Keratinocyte (primary cell): ENCODE measurements at regions not wholly inside any gene's neighbourhood (a gene's known extent, or its start where the extent isn't known, plus 50 kb on each side); places are given as distances from the start of the nearest gene placed in this dataset.

ENCODE experiments used
- DNase-seq: peaks from one replicate; pipeline ENCODE4 v3.0.0-alpha.2; 2011; ENCODE audit warnings: low read depth, missing footprints, low spot score
- FAIRE-seq: peaks from 2 replicates; lab custom pipeline; 2011; peaks lifted over from hg19 to GRCh38; lab: Jason Lieb, UNC
- H2AFZ ChIP-seq: 2 replicates; pipeline ENCODE4 v1.6.0; 2012; ENCODE audit warnings: low read length, control low read depth, inconsistent platforms; ENCODE audit not compliant: control insufficient read depth
- H3K27ac ChIP-seq: 2 replicates; pipeline ENCODE4 v1.5.1; 2011; ENCODE audit warnings: low read length; ENCODE audit not compliant: control insufficient read depth, insufficient read depth
- H3K27me3 ChIP-seq: 3 replicates; pipeline ENCODE4 v1.6.0; 2011; ENCODE audit warnings: low read length; ENCODE audit not compliant: control insufficient read depth, insufficient read depth; ENCODE audit errors: extremely low read depth
- H3K36me3 ChIP-seq, 2 experiments: 2 replicates in 1 of 2; 3 replicates in 1 of 2; pipeline ENCODE4 v1.5.1; 2011; ENCODE audit warnings: low read length in 2 of 2, mild to moderate bottlenecking in 1 of 2; ENCODE audit not compliant: control insufficient read depth in 2 of 2, insufficient read depth in 2 of 2; ENCODE audit errors: extremely low read depth in 1 of 2
- H3K4me1 ChIP-seq: 3 replicates; pipeline ENCODE4 v1.5.1; 2011; ENCODE audit warnings: low read length; ENCODE audit not compliant: control insufficient read depth, insufficient read depth; ENCODE audit errors: extremely low read depth
- H3K4me2 ChIP-seq: 3 replicates; pipeline ENCODE4 v1.6.0; 2011; ENCODE audit warnings: low read depth, low read length; ENCODE audit not compliant: control insufficient read depth, insufficient read depth; ENCODE audit errors: extremely low read depth
- H3K4me3 ChIP-seq, 3 experiments: fragments of 200-600 bp in 1 of 3; sonication (generic) in 1 of 3; 2 replicates in 2 of 3; 3 replicates in 1 of 3; pipeline ENCODE4 v1.5.1; 2011 to 2016; ENCODE audit warnings: low read length in 3 of 3, mild to moderate bottlenecking in 3 of 3, control low read depth in 2 of 3, inconsistent platforms in 1 of 3, low read depth in 1 of 3, mixed read lengths in 1 of 3, mixed run types in 1 of 3, moderate library complexity in 1 of 3; ENCODE audit not compliant: control insufficient read depth in 2 of 3, insufficient read depth in 2 of 3; ENCODE audit errors: extremely low read depth in 1 of 3
- H3K79me2 ChIP-seq: 2 replicates; pipeline ENCODE4 v1.6.0; 2012; ENCODE audit warnings: low read length; ENCODE audit not compliant: control insufficient read depth, insufficient read depth
- H3K9ac ChIP-seq: 3 replicates; pipeline ENCODE4 v1.6.0; 2011; ENCODE audit warnings: low read length; ENCODE audit not compliant: control insufficient read depth, insufficient read depth; ENCODE audit errors: extremely low read depth
- H3K9me1 ChIP-seq: 3 replicates; pipeline ENCODE4 v1.6.0; 2011; ENCODE audit warnings: low read length; ENCODE audit not compliant: control insufficient read depth, insufficient read depth; ENCODE audit errors: extremely low read depth
- H3K9me3 ChIP-seq: 2 replicates; pipeline ENCODE4 v1.5.1; 2012; ENCODE audit warnings: low read depth, low read length; ENCODE audit not compliant: control insufficient read depth
- H4K20me1 ChIP-seq: 3 replicates; pipeline ENCODE4 v1.6.0; 2011; ENCODE audit warnings: low read length; ENCODE audit not compliant: control insufficient read depth, insufficient read depth; ENCODE audit errors: extremely low read depth
- EZH2 ChIP-seq: IDR thresholded peaks from one replicate; pipeline ENCODE4 v1.6.1; 2012; ENCODE audit warnings: inconsistent platforms, mild to moderate bottlenecking, low read length, moderate library complexity
- dilution Hi-C: fragments of 300-500 bp; cut with MboI; formaldehyde crosslinking; loops from one replicate; pipeline ENCODE4 v1.7.0; 2020; ENCODE audit warnings: low sequenced_read_pairs; ENCODE audit not compliant: extremely low pct_ligation_motif_present
- TF ChIP-seq, protein P1 (sequence below), 3 experiments: IDR thresholded peaks in 1 of 3; conservative IDR thresholded peaks in 1 of 3; optimal IDR thresholded peaks in 1 of 3; 2 replicates in 2 of 3; 3 replicates in 1 of 3; pipeline versions ENCODE3 to v1.5.1; 2011; ENCODE audit warnings: low read length in 3 of 3, mild to moderate bottlenecking in 3 of 3, moderate library complexity in 2 of 3, control low read depth in 1 of 3, inconsistent platforms in 1 of 3; ENCODE audit not compliant: insufficient read depth in 2 of 3; ENCODE audit errors: extremely low read depth in 1 of 3

DNA sequence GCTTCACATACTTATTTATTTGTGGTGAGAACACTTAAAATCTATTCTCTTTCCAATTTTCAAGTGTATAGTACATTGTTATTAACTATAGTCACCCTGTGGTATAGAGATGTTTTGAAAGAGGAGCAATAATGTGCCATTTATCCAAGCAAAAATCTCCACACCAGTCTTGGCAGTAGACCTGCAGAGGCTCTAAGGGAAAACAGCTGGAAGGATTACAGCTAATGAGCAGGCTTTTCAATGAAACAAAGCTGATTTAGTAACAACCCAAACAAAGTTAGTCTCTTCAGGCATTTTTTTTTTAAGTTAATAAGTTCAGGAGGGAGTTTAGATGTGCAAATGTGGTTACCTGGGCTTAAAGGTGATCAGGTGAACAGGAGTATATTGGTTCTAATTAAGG, 101.9 kb downstream of the EVX1 start:
- peaks cover 3% of the 10 kb centered on the region for H3K27me3 ChIP-seq
- H3K36me3 ChIP-seq = no peaks in the 10 kb centered on the region
- no peak for DNase-seq
- dilution Hi-C loops = no loop called here
- no peaks in the 10 kb centered on the region for H3K9me1 ChIP-seq
- H3K4me1 ChIP-seq = no peaks in the 10 kb centered on the region
- H2AFZ ChIP-seq = no peak overlapping the region
- no peaks in the 10 kb centered on the region for H3K79me2 ChIP-seq
- H3K9ac ChIP-seq = no peak overlapping the region
- H3K27ac ChIP-seq = no peak overlapping the region
- H3K9me3 ChIP-seq = no peaks in the 10 kb centered on the region
- no peaks in the 10 kb centered on the region for H4K20me1 ChIP-seq
- FAIRE-seq = no peak
- no peak overlapping the region for H3K4me3 ChIP-seq
- no peak overlapping the region for H3K4me2 ChIP-seq
- no peak for TF ChIP-seq EZH2
- TF ChIP-seq, protein P1, sequence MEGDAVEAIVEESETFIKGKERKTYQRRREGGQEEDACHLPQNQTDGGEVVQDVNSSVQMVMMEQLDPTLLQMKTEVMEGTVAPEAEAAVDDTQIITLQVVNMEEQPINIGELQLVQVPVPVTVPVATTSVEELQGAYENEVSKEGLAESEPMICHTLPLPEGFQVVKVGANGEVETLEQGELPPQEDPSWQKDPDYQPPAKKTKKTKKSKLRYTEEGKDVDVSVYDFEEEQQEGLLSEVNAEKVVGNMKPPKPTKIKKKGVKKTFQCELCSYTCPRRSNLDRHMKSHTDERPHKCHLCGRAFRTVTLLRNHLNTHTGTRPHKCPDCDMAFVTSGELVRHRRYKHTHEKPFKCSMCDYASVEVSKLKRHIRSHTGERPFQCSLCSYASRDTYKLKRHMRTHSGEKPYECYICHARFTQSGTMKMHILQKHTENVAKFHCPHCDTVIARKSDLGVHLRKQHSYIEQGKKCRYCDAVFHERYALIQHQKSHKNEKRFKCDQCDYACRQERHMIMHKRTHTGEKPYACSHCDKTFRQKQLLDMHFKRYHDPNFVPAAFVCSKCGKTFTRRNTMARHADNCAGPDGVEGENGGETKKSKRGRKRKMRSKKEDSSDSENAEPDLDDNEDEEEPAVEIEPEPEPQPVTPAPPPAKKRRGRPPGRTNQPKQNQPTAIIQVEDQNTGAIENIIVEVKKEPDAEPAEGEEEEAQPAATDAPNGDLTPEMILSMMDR (optimal IDR thresholded peaks at IDR 0.05 in 1 of 3, IDR thresholded peaks at IDR 0.05 in 1 of 3, conservative IDR thresholded peaks at IDR 0.05 in 1 of 3; ENCODE audit: extremely low read depth in 1 of 3, insufficient read depth in 2 of 3, low read length in 3 of 3) = no peak

DNA sequence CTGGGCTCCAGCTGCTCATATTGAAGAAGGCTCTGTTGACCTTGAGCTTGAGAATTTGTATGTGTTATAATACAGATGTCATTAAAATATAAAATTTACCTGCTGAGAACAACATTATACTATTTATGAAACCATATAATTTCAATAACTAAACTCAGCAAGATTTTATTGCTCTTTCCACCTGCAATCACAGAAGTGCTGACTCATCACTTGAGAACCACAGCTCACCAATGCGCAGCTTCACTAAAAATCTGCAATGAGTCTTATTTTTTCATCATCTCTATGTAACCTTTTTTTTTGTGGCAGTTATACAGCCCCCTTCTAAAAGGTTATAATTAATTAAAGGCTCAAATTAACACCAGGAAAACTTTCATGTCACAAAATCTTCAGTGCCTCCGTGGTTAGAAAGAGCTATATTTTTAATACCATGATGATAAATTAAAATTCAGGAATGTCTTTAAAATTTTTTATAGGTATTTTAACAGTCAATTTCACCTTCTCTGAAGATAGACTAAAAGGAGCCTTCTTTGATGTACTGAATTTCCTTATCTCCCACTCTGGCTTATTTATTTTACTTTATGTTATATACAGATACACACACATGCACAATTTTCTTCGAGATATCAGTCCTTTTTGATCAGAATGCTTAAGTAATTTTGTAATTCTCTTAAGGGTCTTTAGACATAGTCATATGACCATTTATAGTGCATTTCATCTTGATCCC, 102.7 kb downstream of the EVX1 start:
- Histone ChIP-seq H3K9ac (no peak overlapping the region), H3K27ac (no peak overlapping the region), H3K4me3 (no peak overlapping the region), H3K27me3 (peaks cover 4% of the 10 kb centered on the region), H3K79me2 (no peaks in the 10 kb centered on the region), H3K4me1 (no peaks in the 10 kb centered on the region), H3K9me1 (no peaks in the 10 kb centered on the region), H3K36me3 (no peaks in the 10 kb centered on the region), H2AFZ (no peak overlapping the region), H3K9me3 (no peaks in the 10 kb centered on the region), H4K20me1 (no peaks in the 10 kb centered on the region), H3K4me2 (no peak overlapping the region)
- DNase-seq (no peak), FAIRE-seq (no peak)
- dilution Hi-C loops = no loop called here
- TF ChIP-seq, protein P1 (optimal IDR thresholded peaks at IDR 0.05 in 1 of 3, IDR thresholded peaks at IDR 0.05 in 1 of 3, conservative IDR thresholded peaks at IDR 0.05 in 1 of 3; ENCODE audit: extremely low read depth in 1 of 3, insufficient read depth in 2 of 3, low read length in 3 of 3) = no peak
- no peak for TF ChIP-seq EZH2
